BLaER1 (cell line): ENCODE measurements at regions not wholly inside any gene's neighbourhood (a gene's known extent, or its start where the extent isn't known, plus 50 kb on each side); places are given as distances from the start of the nearest gene placed in this dataset.

ENCODE experiments used
- H3K27ac ChIP-seq: shearing (Covaris generic); formaldehyde crosslinking; 2 replicates; pipeline ENCODE4 v1.8.1; 2022
- H3K27me3 ChIP-seq: shearing (Covaris generic); formaldehyde crosslinking; 2 replicates; pipeline ENCODE4 v1.8.1; 2022
- H3K36me3 ChIP-seq: shearing (Covaris generic); formaldehyde crosslinking; 2 replicates; pipeline ENCODE4 v1.8.1; 2022
- H3K4me1 ChIP-seq: shearing (Covaris generic); formaldehyde crosslinking; 2 replicates; pipeline ENCODE4 v1.8.1; 2022
- H3K4me2 ChIP-seq: shearing (Covaris generic); formaldehyde crosslinking; 2 replicates; pipeline ENCODE4 v1.8.1; 2022
- H3K4me3 ChIP-seq: shearing (Covaris generic); formaldehyde crosslinking; 2 replicates; pipeline ENCODE4 v1.8.1; 2022
- H3K9ac ChIP-seq: shearing (Covaris generic); formaldehyde crosslinking; 2 replicates; pipeline ENCODE4 v1.8.1; 2022
- H3K9me3 ChIP-seq: shearing (Covaris generic); formaldehyde crosslinking; 2 replicates; pipeline ENCODE4 v1.8.1; 2022
- H4K20me1 ChIP-seq: shearing (Covaris generic); formaldehyde crosslinking; 2 replicates; pipeline ENCODE4 v1.8.1; 2022
- Cebpa-rat ChIP-seq: shearing (Covaris generic); IDR thresholded peaks from 2 replicates; pipeline ENCODE4 v1.8.1; 2022

GRCh38 chr19:29429021-29429420, 96.8 kb upstream of the VSTM2B start:
- 0 out of 2 replicates have a peak, but pooled peaks cover 9% of the 10 kb centered on the region for H3K9me3 ChIP-seq
- no peaks in the 10 kb centered on the region for H3K36me3 ChIP-seq
- H3K9ac ChIP-seq, result no peak overlapping the region
- no peaks in the 10 kb centered on the region for H3K4me1 ChIP-seq
- H3K27ac ChIP-seq, result no peak overlapping the region
- H3K4me3 ChIP-seq, result no peak overlapping the region
- no peak for TF ChIP-seq Cebpa-rat
- H4K20me1 ChIP-seq, result no peaks in the 10 kb centered on the region
- no peak overlapping the region for H3K4me2 ChIP-seq
- H3K27me3 ChIP-seq, result no peaks in the 10 kb centered on the region

GRCh38 chr19:29429581-29429980, 96.2 kb upstream of the VSTM2B start:
- H3K27me3 ChIP-seq, result no peaks in the 10 kb centered on the region
- H3K4me3 ChIP-seq, result no peak overlapping the region
- H3K4me2 ChIP-seq, result no peak overlapping the region
- H3K9me3 ChIP-seq, result 0 out of 2 replicates have a peak, but pooled peaks cover 5% of the 10 kb centered on the region
- H4K20me1 ChIP-seq, result no peaks in the 10 kb centered on the region
- H3K27ac ChIP-seq, result no peak overlapping the region
- H3K4me1 ChIP-seq, result no peaks in the 10 kb centered on the region
- TF ChIP-seq Cebpa-rat, result no peak
- no peaks in the 10 kb centered on the region for H3K36me3 ChIP-seq
- H3K9ac ChIP-seq, result no peak overlapping the region

GRCh38 chr19:29431332-29431731, 94.5 kb upstream of the VSTM2B start:
- Histone ChIP-seq H4K20me1 (no peaks in the 10 kb centered on the region), H3K4me1 (no peaks in the 10 kb centered on the region), H3K4me3 (no peak overlapping the region), H3K27me3 (no peaks in the 10 kb centered on the region), H3K36me3 (no peaks in the 10 kb centered on the region), H3K9me3 (0 out of 2 replicates have a peak, but pooled peaks cover 5% of the 10 kb centered on the region), H3K4me2 (no peak overlapping the region), H3K9ac (no peak overlapping the region), H3K27ac (no peak overlapping the region)
- no peak for TF ChIP-seq Cebpa-rat

- Histone ChIP-seq H3K9ac (no peak overlapping the region), H3K27me3 (no peaks in the 10 kb centered on the region), H4K20me1 (no peaks in the 10 kb centered on the region), H3K4me3 (no peak overlapping the region), H3K4me1 (no peaks in the 10 kb centered on the region), H3K4me2 (no peak overlapping the region), H3K9me3 (no peaks in the 10 kb centered on the region), H3K36me3 (no peaks in the 10 kb centered on the region), H3K27ac (no peak overlapping the region)
- TF ChIP-seq Cebpa-rat, result no peak
Observed at GRCh38 chr19:29432677-29433076, 93.1 kb upstream of the VSTM2B start.

GRCh38 chr19:29436591-29437103, 89.1 kb upstream of the VSTM2B start:
- Histone ChIP-seq H3K27ac (no peak overlapping the region), H3K9me3 (peaks cover 23% of the 10 kb centered on the region), H3K4me2 (no peak overlapping the region), H4K20me1 (no peaks in the 10 kb centered on the region), H3K4me3 (no peak overlapping the region), H3K36me3 (no peaks in the 10 kb centered on the region), H3K4me1 (no peaks in the 10 kb centered on the region), H3K9ac (no peak overlapping the region), H3K27me3 (no peaks in the 10 kb centered on the region)
- TF ChIP-seq Cebpa-rat, result no peak

GRCh38 chr19:29439021-29439420, 86.8 kb upstream of the VSTM2B start:
- H3K36me3 ChIP-seq, result no peaks in the 10 kb centered on the region
- no peak overlapping the region for H3K9ac ChIP-seq
- no peak overlapping the region for H3K4me2 ChIP-seq
- H3K27ac ChIP-seq, result no peak overlapping the region
- H3K4me3 ChIP-seq, result no peak overlapping the region
- H4K20me1 ChIP-seq, result no peaks in the 10 kb centered on the region
- H3K9me3 ChIP-seq, result peaks cover 23% of the 10 kb centered on the region
- no peak for TF ChIP-seq Cebpa-rat
- no peaks in the 10 kb centered on the region for H3K4me1 ChIP-seq
- H3K27me3 ChIP-seq, result no peaks in the 10 kb centered on the region

- Histone ChIP-seq H3K4me2 (no peak overlapping the region), H4K20me1 (no peaks in the 10 kb centered on the region), H3K9ac (no peak overlapping the region), H3K27me3 (no peaks in the 10 kb centered on the region), H3K4me3 (no peak overlapping the region), H3K27ac (no peak overlapping the region), H3K36me3 (no peaks in the 10 kb centered on the region), H3K9me3 (peaks cover 23% of the 10 kb centered on the region), H3K4me1 (no peaks in the 10 kb centered on the region)
- TF ChIP-seq Cebpa-rat, result no peak
Observed at GRCh38 chr19:29439688-29440550, 85.9 kb upstream of the VSTM2B start.

- no peaks in the 10 kb centered on the region for H3K27me3 ChIP-seq
- H4K20me1 ChIP-seq, result no peaks in the 10 kb centered on the region
- H3K36me3 ChIP-seq, result no peaks in the 10 kb centered on the region
- H3K9ac ChIP-seq, result no peak overlapping the region
- H3K9me3 ChIP-seq, result peaks cover 23% of the 10 kb centered on the region
- H3K27ac ChIP-seq, result no peak overlapping the region
- TF ChIP-seq Cebpa-rat, result no peak
- H3K4me2 ChIP-seq, result no peak overlapping the region
- no peak overlapping the region for H3K4me3 ChIP-seq
- H3K4me1 ChIP-seq, result no peaks in the 10 kb centered on the region
Observed at GRCh38 chr19:29442094-29442493, 83.7 kb upstream of the VSTM2B start.

GRCh38 chr19:29442910-29443309, 82.9 kb upstream of the VSTM2B start:
- H3K9me3 ChIP-seq, result peaks cover 23% of the 10 kb centered on the region

GRCh38 chr19:29445246-29445645, 80.5 kb upstream of the VSTM2B start:
- Histone ChIP-seq H3K4me3 (no peak overlapping the region), H3K4me2 (no peak overlapping the region), H3K4me1 (no peaks in the 10 kb centered on the region), H3K9ac (no peak overlapping the region), H3K36me3 (no peaks in the 10 kb centered on the region), H3K27me3 (no peaks in the 10 kb centered on the region), H4K20me1 (no peaks in the 10 kb centered on the region), H3K9me3 (peaks cover 13% of the 10 kb centered on the region), H3K27ac (no peak overlapping the region)
- no peak for TF ChIP-seq Cebpa-rat

More at GRCh38 chr19:29442910-29443309, 82.9 kb upstream of the VSTM2B start:
- TF ChIP-seq Cebpa-rat, result no peak
- H3K4me2 ChIP-seq, result no peak overlapping the region
- no peaks in the 10 kb centered on the region for H3K36me3 ChIP-seq
- no peak overlapping the region for H3K9ac ChIP-seq
- H3K27me3 ChIP-seq, result no peaks in the 10 kb centered on the region
- no peaks in the 10 kb centered on the region for H3K4me1 ChIP-seq
- H3K27ac ChIP-seq, result no peak overlapping the region
- H3K4me3 ChIP-seq, result no peak overlapping the region
- H4K20me1 ChIP-seq, result no peaks in the 10 kb centered on the region
